HuH-7 (cell line): ENCODE measurements at regions not wholly inside any gene's neighbourhood (a gene's known extent, or its start where the extent isn't known, plus 50 kb on each side); places are given as distances from the start of the nearest gene placed in this dataset.

ENCODE experiments used
- DNase-seq: peaks from one replicate; pipeline ENCODE4 v3.0.0; 2011; ENCODE audit warnings: low spot score

DNA sequence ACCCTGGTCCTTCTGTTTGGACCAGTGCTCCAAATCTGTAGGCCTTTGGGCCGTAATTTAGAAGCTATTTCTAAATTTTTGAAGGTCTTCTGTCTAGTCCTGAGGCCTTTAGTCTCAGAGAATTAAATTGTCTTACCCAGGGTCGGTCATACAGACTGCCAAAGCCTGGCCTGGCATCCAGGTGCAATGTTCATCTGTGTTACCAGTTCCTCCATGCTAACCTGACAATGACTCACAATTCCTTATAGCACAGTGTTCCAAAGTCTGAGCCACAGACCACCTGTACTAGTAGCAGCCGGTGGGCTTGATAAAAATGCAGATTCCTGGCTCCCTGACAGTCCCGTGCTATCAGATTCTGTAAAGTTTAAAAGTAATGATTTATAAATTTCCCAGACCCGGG is 77.7 kb upstream of the MAP4K3 start:
- no peak for DNase-seq

DNA sequence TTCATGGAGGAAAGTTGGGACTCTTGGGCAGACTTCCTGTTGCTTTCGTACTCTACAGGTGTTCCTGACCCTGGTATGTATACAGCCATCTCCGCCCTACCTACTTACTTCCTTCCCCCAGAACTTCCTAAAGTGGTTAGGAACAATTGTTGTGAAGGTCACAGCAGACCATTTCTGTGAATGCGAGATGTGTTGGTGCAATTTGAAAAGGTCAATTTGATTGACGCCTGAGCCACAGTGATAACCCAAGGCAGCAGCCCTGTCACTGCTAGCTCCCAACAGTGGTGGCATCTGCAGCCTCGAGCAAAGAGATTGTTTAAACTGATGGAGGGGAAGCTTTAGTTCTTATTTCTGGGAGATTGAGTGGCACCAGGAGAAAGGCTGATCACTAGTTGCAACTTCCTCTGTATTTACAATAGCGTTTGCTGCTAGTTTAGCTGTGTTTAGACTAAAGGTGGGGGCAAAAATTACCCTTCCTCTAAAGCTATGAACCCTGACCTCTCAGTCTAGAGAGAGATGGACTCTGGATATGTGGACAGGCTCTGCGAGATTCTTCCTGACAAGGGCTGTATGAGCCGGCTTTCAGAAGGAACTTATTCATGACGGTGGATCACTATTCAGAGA is 78.3 kb upstream of the MAP4K3 start:
- DNase-seq, result no peak

DNA sequence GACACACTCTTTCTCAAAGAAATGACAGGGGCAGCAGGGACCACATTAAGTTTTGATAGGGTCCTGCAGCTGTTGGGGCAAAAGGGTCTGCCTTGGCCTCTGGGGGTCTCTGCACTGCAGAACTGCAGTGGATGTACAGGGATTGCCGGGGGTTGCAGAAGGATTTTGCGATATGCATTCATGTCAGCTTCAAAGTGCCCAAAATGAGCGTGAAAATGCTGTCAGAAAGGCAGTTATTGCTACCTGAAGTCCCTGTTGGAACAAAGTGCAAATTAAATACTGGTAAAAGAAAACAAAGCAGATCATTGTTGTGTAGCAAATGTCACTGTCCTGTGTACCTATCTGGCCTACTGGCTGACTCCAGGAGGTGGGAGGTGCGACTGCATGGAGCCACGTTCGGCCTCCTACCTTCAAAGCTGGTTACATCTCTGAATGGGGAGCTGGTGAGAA is 78.8 kb upstream of the MAP4K3 start:
- no peak for DNase-seq

DNA sequence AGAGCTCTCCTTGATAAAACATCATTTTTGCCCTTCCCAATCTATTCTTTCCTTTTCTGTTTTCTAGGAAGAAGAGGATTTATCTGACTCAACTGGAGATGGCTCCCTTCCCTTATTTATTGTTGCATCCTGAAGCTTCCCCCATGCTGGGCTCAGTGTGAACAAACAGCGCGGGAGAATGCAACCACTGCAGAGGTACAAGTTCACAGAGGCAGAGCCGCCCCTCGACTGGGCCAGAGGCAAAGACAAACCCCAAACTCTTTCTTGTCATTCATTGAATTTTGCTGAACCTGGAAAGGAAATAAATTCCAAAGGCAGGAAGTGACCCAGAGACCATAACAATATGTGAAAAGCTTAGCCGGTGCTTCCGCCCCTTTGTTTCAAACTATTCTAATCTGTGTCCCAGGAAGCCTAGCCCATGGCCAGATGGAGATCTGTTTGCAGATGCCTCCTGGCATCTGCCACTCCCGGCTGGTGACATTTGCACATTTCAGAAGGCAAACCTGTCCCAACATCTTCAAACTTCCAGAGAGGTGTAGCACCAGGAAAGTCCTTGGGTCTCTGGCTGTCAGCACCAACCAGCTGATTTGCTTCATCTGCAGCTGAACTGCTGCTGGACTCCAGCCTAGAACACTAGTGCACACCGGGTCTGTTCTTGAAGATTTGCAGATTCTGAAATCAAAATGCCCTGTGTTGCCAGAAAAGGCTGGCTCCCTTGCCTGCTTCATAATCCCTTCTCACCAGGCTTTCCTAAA is 79.4 kb upstream of the MAP4K3 start:
- DNase-seq, result no peak

DNA sequence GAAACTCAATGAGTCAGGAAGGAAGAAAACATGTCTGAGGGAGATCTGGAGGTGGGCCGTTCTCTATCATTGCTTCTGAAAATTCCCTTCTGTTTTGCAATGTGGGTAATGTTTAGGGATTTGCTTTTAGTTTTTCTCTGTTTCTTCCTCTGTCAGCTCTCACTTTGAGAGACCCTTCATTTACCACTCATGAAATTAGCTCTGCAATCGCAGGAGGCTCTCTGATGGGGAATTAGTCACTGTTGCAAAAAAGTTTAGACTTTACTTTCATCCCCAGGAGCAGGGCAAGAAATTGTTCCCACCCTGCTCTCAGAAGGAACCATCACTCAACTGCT is 80.0 kb upstream of the MAP4K3 start:
- DNase-seq, result no peak

DNA sequence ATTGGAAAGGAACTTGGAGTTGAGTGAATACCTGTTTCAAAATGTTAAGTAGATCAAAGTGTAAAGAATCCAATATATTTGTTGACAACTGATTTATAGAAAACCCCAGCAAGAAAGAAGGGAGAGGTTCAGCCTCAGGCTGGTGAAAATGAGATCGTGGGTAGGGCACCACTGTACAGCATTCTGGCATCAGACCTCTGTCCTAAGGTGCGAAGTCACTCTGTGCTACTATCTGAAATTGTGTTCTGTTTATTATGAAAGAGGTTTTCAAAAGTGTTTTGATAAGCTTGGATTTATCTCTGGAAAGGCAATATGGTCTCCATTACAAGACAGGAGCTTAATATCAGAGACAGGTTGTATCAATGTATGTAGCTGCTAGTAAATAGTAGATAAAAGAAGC is 80.5 kb upstream of the MAP4K3 start:
- DNase-seq, result no peak

DNA sequence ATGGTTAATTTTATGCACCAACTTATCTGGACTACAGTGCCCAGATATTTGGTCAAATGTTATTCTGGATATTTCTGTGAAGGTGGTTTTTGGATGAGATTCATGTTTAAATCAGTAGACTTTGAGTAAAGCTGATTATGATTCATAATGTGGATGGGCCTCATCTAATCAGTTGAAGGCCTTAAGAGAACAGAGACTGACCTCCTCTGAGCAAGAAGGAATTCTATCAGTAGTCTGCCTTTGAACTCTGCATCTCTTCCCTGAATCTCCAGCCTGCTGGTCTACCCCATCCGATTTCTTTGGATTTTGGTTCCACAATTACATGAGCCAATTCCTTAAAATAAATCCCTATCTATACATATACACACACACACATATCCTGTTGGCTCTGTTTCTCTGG is 82.8 kb upstream of the MAP4K3 start:
- DNase-seq, result no peak

DNA sequence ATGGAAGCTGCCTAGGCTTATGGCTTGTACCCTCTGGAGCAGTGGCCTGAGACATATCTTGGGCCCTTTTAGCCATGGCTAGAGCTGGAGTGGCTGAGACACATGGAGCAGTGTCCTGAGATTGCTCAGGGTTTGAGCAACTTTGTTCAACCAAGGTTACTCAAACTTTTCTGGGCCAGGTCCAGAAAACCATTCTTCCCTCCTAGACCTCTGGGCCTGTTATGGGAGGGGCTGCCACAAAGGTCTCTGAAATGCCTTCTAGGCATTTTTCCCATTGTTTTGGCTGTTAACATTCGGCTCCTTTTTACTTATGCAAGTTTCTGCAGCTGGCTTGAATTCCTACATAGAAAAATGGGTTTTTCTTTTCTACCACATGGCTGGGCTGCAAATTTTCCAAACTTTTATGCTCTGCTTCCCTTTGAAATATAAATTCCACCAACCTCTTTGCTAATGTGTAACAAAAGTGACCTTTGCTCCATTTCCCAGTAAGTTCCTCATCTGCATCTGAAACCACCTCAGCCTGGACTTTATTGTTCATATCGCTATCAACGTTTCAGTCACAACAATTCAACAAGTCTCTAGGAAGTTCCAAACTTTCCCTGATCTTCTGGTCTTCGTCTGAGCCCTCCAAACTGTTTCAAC is 84.9 kb upstream of the MAP4K3 start:
- DNase-seq, result no peak

DNA sequence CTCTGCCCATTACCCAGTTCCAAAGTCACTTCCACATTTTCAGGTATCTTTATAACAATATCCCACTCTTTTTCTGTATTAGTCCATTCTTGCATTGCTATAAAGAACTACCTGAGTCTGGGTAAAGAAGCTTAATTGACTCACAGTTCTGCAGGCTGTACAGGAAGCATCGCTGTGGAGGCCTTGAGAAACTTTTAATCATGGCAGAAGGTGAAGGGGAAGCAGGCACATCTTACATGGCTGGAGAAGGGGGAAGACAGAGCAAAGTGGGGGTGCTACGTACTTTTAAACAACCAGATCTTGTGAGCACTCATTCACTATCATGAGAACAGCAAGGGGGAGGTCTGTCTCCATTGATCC is 85.4 kb upstream of the MAP4K3 start:
- no peak for DNase-seq

DNA sequence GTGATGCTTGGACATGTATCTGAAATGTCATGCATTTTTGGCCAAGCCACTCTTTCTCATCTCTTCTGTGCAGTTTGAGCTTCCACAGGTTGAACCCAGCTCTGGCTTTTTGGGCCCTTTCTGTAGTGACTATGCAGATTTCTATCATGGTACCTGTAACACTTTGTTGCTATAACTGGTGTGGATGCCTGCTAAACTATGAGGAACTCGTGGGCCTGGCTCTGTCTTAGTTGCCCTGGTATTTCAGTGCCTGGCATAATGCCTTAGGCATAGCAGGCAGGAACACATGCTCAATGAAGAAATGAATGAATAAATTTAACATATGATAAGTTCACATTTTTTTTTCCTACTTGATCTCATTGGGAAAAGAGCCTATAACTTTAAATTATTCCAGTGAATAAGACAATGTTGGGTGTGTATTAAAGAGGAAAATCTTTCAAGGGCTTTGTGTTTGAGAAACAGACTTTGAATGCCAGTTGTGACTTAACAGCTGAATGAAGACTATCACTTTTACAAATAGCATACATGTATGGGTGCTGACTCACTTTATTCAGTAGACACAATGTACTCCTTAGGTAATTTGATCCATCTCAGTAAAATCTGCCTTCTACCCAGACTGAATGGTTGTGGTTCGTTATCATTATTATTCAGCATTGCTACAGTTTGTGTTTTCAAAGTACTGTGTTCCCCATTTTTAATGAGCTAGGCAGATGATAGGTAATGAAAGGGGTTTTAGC is 86.4 kb upstream of the MAP4K3 start:
- no peak for DNase-seq

DNA sequence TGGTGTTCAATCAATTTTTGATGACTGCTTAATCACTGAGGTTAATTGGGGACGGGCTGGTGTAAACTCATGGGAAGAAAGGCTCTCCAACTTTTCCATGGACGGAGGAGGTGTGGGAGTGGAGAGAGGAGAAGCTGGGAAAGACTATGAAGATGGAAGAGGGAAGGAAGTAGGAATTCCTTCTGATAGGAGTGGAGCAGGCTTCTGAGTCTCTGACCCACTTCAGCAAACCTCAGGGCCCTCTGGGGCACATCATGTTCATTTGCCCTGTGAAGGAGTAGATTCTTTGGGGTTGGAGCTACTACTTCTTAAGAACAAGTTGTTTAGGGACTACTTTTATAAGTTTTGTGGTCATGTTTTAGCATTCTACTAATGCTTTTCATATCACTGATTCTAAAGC is 87.0 kb upstream of the MAP4K3 start:
- DNase-seq, result no peak

DNA sequence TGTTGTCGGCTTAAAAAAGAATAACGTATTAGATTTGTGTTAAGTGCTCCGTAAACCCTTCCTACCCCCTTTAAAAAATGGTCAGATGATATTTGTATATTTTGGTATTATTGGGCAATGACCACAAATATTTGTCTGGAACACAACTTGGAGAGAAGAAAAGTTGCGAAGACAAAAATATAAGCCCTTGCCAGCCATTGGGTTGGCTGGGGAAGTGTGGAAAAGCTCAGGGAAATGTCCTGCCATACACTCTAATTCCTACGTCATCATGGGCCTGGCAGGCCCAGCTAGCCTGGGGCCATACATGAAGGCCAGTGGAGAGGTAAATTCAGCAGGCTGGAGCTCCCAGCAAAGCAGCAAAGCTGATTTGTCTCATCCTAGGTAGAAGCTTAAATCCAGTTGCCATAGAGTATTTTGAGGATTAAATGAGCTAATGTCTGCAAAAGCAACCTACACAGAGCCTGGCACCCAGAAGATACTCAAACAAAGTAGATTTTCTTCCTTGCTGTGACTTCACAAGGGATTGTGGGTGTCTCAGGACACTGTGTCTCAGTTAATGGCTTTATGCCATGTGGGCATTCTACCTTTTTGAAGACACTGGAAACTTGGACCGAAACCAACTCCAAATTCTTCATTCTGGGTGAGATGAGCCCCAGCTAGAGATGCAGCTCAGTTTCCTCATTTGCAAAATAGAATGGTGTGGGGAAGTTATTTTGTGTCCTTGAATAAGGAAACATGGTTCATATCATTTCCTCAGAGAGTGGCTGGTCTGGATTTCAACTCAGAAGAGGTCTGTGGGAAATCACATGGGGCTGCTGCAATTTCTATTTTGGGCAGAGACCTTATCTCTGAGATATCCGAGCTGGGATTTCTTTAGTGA is 87.9 kb upstream of the MAP4K3 start:
- no peak for DNase-seq

DNA sequence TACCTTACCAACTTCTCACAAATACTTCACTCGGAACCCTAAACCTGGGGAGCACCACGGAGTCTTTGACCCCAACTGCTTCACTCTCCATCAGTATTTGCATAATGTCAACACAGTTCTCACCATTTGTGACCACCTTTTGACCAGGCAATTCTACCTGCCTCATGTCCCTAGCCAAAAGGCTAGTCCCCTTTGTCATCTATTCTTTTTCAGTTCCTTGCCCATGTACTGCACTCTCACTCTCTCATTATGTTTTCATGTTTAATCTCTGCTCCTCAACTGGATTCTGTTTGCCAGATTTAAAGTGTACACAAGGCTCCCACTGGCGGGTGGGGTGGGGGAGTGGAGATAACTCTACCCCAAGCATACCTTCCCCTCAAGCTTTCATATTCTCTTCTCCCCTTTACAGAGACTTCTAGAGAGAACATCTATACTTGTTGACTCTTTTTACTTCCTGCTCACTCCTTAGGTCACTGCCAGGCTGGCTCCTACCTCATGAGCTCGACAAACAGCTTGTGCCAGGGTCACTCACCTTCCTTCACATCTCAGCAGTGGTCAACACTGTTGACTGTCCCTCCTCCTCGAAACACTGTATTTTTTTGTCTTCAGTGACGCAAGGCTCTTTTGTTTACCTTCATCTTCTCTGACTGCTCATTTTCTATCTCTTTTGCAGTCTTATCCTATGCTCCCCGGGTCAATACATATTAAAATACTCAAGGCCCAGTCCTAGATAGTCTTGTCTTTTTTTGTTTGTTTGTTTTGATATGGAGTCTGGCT is 88.7 kb upstream of the MAP4K3 start:
- DNase-seq, result no peak

DNA sequence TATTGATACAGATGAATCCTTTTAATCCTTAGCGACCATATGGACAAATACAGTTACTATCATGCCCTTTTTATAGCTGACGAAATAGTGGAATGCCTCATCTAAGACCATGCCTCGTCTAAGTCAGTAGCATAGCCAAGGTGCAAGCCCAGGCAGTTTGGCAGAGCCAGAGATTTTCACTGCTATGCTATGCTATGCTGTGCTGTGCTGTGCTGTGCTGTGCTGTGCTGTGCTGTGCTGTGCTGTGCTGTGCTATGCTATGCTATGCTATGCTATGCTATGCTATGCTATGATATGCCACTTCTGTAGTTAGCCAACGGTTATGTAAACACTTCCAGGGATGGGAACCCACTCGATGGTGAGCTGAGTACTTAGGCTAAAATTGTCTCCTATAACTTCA is 91.6 kb upstream of the MAP4K3 start:
- DNase-seq, result no peak

DNA sequence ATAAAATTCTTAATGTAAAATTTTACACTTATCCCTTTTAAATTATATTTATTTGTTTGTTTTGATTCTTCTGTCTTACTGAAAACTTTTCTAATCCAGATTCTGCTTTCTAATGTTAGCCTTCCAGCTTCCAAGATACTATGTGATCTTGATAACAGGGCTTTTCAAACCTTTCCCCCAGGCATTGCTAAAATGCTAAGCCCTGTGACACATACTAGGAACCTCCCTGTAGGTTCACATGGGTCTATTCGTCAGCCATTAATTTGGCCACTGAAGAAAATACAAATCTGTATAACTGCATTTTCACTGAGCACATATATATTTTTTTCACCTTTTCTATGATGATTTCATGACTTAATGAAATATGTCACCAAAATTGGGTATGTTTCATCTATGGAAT is 92.8 kb upstream of the MAP4K3 start:
- no peak for DNase-seq

DNA sequence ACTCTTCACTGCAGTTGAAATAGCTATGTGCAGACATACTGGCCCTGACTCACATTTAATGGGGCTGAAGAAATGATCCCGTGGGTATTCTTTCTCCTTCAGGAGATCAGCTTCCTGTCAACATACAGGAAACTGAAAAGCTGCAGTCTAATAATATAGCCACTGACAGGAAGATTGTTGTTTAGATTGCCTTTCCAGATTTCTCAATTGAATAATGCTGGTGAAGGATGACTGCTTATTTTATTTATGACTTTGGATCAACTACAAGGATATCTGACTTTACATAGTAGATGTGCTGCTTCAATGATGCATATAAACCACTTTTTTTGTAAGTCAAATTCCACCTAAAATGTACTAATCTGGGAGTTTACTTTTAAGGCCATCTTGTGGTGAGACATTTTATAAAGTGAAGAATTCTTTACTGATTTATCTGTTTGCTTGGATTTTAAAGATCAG is 93.4 kb upstream of the MAP4K3 start:
- no peak for DNase-seq

DNA sequence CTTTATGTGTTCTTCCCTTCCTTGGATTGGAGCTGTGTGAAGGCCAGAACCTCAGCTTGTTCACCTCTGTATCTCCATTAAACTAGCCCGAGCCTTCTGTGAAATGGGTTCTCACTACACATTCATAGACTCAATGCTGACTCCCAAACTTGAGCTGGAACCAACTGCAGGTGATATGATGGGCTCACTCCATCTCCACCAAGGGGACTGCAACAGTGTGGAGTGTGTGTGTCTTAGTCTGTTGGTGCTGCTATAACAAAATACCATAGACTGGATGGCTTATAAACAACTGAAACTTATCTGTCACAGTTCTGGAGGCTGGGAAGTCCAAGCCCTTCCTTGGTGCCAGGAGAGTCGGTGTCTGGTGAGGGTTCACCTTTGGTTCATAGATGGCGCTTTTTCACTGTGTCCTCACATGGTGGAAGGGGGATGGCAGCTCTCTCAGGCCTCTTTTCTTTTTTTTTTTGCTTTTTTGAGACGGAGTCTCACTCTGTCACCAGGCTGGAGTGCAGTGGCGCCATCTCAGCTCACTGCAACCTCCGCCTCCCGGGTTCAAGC is 94.2 kb upstream of the MAP4K3 start:
- DNase-seq, result no peak

DNA sequence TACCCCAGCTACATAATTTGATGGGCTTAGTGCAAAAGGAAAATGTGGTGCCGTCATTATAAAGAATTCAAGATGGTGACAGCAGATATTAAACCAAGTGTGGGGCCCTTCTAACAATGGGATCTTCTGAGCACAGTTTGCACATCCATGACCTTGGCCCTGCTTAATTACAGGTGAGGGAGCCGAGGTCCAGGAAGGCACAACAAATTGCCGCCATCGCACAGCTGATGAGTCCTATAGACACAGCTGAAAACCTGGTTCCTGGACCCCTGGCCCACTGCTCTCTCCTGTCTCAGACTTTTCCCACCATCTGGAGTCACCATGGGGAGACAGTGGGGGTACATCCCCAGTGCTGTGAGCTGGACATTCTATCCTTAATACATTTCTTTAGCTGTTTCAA is 95.8 kb upstream of the MAP4K3 start:
- no peak for DNase-seq

DNA sequence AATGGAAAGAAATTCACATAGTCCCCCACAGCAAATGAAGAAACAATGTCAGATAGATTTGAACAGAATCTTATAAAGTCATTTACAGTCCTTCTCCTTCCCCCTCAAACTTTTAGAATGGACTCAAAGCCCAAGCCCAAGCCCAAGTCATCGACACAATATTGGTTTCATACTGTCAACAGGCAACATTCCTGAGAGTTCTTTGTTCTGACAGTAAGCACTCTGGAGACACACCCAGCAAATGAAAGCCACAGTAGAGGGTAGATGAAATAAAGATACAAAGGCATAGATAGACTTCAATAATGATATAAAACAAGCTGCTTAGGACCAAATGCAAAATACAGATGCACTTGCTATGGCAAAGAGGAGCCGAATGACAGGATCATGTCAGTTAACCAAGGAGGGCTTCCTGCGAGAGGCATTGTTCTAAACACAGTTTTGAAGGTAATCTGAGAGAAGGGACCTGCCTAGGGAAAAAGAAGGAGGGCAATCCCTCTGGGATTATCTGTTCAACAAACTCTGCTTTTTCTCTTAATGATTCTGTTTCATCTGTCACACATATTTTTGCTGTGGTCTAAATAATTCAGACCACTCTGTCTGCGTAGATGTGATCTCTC is 97.1 kb upstream of the MAP4K3 start:
- no peak for DNase-seq

DNA sequence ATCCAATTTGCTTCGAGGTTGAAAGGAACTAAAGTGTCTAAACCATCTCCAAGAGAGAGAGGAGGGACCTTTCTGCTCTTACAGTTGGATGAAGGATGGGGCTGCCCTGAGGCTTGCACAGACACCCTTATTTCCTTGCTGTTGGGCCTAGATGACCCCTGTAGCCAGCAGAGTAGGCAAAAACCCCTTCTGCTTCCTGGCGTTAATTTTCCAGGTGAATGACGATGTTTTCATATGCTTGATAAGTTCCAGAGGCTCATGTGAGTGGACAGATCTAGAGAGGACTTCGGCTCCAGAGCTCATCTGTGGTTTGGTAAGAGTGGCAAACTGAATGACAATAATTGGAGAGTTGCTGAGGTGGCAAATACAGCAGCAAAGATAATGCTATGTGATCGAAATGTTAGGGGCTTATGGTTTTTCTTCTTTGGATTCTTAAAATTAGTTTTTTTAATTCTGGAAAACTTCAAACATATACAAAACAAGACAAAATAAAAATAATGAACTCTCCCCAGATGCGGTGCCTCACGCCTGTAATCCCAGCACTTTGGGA is 98.6 kb upstream of the MAP4K3 start:
- DNase-seq, result no peak
